DND-41 (cell line): ENCODE measurements at regions not wholly inside any gene's neighbourhood (a gene's known extent, or its start where the extent isn't known, plus 50 kb on each side); places are given as distances from the start of the nearest gene placed in this dataset.

ENCODE experiments used
- EZH2 ChIP-seq: IDR thresholded peaks from 3 replicates; pipeline ENCODE4 v1.6.1; 2012; ENCODE audit warnings: borderline replicate concordance, low read depth, mild to moderate bottlenecking, moderate library complexity, low read length, inconsistent platforms; ENCODE audit not compliant: severe bottlenecking
- TF ChIP-seq, protein P1 (sequence below): IDR thresholded peaks from 2 replicates; pipeline ENCODE4 v1.5.1; 2012; ENCODE audit warnings: borderline replicate concordance, low read length, moderate library complexity, mild to moderate bottlenecking; ENCODE audit not compliant: poor library complexity, severe bottlenecking; ENCODE audit errors: extremely low read depth

DNA sequence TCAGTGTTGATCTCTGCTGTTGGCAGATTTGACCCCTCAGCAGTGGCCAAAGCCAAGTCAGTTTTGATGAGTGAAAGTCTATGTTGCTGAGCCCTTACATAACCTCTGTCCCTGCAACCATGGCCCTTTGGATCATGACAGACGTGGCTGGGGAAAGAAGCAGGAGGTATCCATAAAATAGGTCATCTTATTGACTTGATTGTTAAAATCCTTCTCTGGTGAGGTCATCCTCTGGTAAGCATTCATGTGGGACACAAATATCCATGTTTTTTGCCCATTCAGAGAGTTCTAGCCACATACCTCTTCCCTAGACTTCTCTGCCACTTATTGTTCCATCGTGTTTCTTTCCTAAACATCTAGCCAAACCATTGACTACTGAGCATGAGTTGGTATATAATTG lies 251.9 kb upstream of the PTER start:
- TF ChIP-seq, protein P1, sequence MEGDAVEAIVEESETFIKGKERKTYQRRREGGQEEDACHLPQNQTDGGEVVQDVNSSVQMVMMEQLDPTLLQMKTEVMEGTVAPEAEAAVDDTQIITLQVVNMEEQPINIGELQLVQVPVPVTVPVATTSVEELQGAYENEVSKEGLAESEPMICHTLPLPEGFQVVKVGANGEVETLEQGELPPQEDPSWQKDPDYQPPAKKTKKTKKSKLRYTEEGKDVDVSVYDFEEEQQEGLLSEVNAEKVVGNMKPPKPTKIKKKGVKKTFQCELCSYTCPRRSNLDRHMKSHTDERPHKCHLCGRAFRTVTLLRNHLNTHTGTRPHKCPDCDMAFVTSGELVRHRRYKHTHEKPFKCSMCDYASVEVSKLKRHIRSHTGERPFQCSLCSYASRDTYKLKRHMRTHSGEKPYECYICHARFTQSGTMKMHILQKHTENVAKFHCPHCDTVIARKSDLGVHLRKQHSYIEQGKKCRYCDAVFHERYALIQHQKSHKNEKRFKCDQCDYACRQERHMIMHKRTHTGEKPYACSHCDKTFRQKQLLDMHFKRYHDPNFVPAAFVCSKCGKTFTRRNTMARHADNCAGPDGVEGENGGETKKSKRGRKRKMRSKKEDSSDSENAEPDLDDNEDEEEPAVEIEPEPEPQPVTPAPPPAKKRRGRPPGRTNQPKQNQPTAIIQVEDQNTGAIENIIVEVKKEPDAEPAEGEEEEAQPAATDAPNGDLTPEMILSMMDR, result no peak
- TF ChIP-seq EZH2, result no peak
